Dedifferentiated amniotic fluid mesenchymal stem cell (primary cell): ENCODE measurements at regions not wholly inside any gene's neighbourhood (a gene's known extent, or its start where the extent isn't known, plus 50 kb on each side); places are given as distances from the start of the nearest gene placed in this dataset.
"Not testable (repeated sequence)": the region's sequence is repeated elsewhere in the genome, so short reads cannot be mapped to it uniquely, and the experiment has no call there.

ENCODE experiments used
- DNase-seq: peaks from one replicate; pipeline ENCODE4 v3.0.0-alpha.2; 2016; ENCODE audit errors: extremely low spot score

DNA sequence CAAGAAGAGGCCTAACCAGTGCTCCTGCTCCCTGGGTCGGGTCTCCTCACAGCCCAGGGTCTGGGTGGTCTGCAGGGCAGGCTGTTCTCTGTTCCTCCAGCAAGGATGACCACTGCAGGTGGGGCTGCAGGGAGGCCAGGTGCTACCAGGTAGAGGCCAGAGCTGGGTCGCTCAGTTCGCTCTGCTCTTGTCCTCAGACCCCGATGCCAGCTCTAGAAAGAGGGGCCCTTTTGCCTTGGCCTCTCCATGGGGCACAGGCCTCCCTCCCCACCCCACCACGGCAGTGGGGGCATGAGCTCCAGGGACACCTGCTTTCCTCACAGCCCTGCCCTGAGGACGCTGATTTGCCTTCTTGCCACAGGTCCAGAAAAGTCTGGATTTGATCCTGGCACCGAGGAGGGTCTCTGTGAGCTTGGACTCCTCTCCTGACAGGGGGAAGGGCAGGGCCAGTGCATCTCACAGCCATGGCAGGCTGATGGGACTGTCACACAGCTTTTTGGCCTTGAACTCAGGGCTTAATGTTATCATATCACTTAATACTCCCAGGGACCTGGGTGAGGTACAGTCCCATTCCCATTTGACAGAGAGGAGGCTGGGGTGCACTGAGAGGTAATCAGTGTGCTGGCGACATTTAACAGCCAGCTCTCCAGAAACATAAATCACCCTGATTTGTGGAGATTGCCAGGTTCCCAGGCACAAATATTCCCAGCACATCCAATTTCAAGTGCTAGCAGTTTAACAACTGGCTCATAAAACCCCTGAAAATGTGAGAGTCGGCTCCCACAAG, 273.0 kb upstream of the SFSWAP start:
- no peak for DNase-seq

DNA sequence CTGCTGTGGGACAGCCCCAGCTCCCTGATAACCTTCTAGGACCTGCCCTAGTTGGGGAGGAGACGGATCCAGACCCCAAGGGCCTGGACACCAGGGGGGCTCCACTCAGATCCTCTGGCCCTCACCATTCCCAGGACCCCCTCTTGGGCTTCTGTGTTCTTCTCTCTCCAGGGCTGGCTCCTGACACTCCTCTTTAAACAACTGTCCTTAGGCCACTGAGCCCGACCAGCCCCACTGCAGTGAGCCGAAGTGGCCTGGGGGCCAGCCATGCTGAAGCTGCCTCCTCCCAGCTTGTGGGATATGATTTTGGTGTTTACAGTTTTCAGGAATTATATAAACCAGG, 272.4 kb upstream of the SFSWAP start:
- DNase-seq = not testable (repeated sequence)

DNA sequence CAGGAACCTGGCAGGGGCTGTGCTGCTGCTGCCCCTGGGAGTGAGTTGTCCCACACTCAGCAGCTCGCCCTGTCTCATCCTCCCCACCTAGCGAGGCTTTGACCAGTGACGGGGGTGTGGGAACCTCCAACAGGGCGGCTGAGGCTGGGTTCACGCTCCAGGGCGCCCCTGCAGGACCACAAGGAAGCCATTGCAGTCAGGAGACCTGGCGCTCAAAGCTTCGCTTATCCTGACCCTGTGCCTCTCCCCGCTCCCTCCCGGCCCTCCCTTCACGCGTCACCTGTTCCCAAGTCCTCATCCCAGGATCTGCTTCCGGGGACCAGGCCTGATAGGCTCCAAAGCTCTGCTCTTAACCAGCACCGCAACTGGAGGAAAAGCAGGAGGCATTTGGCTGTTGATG, 272.0 kb upstream of the SFSWAP start:
- DNase-seq = no peak

DNA sequence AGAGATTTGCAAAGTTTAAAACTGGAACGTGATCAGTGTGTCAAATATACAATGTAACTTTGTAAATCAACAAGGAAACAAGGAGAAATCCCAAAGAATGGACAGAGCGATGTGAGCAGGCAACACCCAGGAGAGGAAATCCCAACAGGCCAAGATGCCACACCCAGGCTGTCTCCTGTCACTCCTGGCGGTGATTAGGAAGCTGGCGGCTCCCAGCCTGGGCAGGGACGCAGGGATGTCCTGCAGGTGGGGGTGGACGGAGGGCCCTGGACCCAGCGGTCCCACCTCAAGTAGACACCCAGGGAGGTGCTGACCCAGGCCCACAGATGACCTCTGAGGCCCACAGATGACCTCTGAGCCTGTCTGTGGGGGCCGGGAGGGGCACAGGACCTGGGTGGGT, 271.1 kb upstream of the SFSWAP start:
- DNase-seq = not testable (repeated sequence)

DNA sequence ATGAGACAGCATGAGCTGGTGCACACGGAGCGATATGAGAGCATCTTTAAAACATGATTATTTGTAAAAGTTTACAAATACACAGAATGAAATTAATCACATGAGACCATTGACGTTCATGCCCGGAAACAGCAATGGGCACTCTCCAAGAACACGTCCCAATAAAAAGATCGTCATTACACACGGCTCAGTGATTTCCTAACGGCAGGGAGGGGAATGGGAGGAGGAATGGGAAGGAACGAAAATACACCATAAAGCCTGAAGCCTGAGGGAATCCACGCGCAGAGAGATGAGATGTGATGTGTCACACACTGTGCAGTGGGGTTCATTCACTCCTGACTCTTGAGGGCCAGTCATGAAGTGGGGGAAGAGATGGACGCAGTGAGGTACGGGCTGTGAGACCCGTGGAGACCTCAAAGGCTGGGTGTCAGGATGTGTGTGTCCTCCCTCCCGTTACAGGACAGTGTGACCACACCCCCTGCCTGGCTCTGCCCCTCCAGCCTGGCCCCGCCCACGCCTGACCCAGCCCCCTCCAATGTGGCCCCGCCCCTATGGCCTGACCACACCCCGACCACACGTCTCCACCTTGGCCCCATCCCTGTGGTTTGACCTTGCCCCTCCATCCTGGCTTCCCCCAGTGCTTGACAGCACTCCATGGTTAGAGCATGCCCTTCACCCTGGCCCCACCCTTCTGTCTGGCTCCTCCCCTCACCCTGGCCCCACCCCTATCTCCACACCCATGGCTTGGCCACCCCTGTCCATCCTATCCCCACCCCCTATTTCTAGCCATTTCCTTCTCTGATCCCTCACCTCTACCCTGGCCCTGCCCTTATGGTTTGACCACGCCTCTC, 270.5 kb upstream of the SFSWAP start:
- DNase-seq = not testable (repeated sequence)

DNA sequence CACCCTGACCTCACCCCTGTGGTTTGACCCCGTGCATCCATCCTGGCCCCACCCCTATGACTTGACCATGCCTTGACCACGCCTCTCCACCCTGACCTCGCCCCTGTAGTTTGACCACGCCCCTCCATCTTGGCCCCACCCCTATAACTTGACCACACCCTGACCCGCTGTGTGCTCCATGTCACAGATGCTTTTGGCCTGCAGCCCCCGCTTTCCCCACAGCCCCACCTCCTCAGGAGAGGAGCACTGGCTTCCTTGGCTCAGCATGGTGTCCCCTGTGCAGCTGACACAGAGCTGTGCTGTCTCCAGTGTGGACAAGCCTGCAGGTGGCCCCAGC, 269.9 kb upstream of the SFSWAP start:
- DNase-seq = no peak

DNA sequence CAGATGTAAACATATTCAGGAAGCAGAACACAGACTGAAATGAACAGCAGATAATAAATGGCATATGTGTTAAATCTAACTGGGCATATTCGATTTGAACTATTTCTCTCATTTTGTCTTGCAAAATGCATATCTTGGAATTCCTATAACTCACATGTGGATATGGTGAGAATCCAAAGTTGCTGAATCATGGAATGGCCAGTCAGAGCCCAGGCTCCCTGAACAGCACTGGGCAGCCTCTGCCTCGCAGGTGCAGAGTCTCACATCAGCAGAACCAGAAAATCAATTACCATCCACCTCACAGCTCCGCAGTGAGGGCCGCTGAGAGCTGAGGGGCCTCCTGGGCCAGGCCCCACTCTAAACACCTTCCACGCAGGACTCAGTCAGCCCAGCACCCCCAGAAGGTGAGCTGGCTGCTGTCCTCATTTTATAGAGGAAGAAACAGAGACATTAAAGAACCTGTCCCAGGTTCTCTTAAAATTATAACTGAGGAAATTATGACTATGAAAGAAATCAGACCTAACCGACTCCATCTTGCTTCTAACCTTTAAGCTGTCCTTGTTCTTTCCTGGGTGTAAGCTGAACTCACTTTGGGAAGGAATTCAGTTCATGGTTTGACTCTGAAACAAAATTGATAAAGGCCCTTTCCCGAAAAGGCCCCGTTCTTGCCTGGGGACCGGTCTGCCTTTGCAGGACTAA, 269.1 kb upstream of the SFSWAP start:
- no peak for DNase-seq

DNA sequence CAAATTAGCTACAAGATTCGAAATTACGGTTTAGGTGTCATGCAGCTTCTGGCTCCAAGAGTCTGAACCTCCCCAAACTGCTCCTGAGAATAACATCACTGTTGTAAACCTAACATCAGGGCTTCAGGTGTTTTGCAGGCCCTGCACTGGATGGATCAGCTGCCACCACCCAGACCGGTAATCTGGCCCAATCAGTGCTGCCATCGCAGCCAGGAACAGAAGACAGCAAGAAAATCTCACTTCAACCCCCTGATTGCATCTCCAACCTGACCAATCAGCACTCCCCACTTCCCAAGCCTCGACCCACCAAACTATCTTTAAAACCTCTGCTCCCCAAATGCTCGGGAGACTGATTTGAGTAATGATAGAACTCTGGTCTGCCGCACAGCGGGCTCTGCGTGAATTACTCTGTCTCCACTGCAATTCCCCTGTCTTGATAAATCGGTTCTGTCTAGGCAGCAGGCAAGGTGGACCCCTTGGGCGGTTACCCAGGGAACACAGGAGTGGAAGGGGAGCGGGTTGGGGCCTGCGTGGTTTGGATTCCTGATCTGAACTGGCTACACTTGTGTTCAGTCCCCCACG, 268.5 kb upstream of the SFSWAP start:
- DNase-seq = no peak

DNA sequence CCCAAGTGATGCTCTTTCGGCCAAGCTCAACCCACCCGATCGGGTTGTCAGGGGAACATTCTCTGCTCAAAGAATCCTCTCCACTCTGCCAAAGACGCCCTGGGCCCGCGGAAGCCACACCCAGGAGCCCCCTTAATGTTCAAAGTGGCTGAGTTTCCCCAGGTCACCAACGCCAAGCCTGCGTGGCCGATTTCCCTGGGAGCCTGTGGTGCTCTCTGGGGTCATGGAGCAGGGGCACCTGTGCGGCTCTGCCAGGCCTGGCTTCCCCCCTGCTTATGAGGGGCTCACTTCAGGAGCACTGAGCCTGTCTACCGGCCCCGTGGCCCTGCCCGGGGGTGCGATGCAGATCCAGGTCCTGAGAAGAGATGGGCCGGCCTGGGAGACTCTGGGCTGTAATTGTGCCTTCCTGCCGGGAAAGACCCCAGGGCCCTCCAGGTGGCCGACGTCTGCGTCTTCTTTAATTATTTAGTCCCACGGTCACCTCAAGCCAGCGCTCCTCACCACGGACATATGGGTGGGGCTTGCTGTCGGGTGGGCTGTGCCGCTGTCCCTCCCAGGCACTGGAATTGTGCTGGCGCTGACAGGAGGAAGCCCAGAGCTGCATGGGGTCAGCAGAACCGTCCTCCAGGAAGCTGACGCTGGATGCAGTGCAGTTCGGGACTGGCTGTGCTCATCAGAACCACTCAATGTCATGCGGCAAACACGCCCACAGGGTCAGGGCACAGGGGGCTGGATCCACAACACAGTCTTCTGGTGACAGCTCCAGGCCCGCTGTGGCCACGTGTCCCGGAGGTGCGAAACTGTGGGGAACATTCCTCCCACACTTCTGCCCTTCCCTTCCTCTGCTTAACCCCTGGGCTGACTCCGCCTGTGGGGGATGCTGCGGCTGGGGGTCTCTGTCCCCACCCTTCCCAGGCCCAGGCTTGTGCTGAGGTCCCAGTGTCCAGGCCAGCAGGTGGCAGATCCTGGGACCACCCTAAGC, 267.6 kb upstream of the SFSWAP start:
- no peak for DNase-seq

DNA sequence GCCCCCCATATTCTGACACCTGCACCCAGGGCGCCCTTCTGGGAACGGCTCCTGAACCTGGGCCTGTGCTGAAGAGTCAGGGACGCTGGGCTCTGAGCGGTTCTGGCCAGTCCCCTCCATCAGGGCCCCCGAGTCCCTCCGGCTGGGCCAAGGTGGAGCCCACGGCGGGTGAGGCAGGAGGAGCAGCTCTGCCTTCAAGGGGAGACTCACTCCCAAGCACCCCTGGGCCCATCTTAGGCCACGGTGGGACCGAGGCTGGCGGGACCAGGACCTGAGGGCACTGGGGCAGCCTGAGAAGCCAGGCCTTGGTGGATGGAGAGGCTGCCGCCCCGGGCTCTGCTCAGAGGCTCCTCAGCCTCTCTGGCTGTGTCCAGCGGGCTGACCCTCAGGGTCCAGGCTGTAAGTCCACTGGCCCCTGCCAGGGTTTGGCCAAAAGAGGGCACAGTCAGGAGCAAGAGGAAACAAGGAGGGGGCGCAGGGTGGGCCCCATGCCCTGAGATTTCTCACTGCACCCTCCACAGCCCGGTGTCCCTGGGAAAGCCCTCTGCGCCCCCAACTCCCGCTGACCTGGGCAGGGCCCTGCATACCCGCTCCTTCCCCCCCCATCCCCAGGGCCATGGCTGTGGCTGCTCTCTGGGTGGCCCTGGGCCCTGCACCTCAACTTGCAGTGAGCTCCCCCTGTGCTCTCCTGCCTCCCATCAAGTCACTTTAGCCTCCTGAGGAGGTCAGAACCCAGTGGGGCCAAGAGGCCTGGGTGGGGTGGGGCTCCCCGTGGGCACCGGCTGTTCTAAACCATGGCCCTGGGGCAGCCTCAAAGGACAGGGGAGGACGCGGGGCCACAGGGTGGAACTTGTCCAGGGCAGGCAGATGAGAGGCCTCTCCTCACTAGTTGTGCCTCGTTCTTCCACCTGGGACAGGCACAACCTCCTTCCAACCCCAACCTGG, 266.4 kb upstream of the SFSWAP start:
- no peak for DNase-seq

DNA sequence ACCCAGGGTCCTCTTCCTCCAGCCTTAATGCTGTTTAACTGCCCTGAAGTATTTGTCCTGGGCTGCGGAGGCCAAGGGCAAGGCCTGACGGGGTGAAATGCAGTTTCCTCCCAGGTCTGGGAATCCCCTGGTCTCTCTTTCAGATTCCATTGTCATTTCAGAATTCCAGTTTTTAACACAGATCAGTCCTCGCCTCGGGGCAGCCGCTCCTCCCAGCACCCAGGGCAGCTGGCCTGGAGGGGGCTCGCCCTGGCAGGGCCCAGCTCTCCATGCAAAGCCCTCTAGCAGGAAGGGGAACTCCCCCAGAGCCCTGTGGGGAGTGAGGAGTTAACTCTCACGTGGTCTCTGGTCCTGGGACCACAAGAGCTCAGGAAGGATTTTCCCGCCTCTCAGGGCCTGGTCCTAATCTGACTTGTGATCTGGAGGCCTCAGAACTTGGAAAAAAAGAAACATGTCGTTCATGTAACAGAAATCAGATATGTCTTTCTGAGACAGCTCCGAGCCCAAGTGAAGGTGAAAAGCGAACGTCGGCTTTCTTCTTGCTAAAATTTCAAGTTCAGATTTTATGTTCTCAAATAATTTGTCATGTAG, 265.6 kb upstream of the SFSWAP start:
- no peak for DNase-seq

DNA sequence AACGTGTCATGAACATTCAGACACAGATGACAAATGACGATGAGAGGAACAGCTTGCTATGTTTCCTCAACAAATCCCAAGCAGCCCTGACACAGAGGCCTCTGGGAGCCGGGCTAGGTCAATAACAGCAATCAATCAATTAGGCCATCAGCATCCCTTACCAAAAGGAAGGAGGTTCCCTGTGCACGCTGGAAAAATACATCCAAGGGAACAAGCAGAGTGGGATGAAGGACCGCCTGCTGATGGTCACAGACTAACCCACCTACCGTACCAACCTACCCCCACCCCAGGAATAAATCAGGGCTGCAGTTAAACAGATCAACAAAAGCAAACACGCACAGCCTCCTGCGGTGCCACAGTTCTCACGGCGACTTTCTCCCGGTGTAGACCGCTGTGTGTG, 265.1 kb upstream of the SFSWAP start:
- no peak for DNase-seq

DNA sequence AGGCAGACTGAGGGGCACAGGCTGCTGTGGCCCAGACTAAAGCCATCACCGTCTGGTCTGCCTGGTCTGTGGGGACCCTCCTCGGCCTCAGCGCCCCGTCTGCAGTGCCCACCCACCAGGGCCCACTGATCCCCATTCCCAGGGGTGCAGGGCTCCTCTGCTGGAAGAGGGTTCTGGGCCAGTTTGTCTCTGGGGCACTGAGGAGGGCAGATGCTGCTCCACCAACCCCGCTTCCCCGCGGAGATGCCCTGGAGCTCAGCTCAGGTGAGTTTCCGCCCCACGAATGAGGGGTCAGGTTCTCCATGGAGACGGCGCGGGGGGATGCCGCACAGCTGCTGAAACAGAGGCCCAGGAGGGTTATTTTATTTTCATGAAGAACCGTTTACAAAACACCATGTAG, 263.3 kb upstream of the SFSWAP start:
- not testable (repeated sequence) for DNase-seq

DNA sequence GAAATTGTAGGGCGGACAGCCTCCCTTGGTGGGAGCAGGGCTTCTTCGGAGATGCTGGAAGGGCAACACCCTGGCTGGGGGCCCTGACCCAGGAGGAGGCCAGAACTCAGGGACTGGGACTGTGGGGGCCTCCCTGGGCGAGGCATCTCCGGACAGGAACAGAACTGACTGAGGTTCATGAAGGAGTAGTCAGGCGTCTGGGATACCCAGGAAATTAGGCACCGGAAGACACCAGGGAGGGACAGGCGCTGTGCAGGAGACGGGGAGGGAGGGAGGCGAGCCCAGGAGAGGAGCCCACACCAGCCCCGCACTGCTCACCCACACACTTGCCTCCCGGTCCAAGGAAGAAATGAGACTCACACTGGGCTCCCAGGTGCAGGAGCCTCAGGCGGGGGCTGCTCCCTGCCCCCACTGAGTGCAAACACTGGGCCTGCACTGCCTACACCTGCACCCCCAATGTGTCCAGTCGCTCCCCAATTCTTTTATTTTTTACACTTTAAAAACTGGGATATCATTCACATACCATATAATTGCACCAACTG, 262.6 kb upstream of the SFSWAP start:
- DNase-seq = no peak

DNA sequence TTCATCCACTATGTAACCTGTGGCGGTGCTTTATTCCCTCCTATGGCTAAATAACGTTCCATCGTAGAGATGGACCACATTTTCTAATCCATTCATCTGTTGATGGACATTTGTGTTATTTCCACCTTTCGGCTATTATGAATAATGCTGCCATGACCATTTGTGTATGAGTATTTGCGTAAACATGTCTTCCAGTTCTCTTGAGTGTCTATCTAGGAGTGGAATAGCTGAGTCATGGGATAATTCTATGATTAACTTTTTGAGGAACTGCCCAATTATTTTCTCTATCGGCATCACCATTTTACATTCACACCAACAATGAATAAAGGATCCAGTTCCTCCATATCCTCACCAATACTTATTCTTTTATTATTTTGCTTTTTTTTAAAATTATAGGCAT, 261.9 kb upstream of the SFSWAP start:
- no peak for DNase-seq

DNA sequence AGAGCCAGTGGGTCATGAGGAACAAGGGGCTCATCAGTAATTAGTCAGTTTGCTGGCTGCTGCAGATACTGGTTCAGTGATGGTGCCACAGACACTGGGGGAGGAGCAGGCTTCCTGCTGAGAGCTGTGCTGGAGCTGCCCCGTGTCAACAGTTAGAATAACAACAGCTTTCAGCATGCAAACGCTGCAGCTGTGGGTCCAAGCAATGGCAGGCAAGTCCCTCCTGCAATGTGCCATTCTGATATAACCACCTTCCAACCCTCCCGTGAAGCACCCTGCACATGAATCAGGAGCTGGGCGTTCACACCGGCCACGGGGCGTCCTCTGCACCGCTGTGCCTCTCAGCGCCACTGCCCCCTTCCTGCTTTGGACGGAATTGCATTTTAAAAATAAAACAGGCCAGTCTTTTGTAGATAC, 258.4 kb upstream of the SFSWAP start:
- DNase-seq = no peak

DNA sequence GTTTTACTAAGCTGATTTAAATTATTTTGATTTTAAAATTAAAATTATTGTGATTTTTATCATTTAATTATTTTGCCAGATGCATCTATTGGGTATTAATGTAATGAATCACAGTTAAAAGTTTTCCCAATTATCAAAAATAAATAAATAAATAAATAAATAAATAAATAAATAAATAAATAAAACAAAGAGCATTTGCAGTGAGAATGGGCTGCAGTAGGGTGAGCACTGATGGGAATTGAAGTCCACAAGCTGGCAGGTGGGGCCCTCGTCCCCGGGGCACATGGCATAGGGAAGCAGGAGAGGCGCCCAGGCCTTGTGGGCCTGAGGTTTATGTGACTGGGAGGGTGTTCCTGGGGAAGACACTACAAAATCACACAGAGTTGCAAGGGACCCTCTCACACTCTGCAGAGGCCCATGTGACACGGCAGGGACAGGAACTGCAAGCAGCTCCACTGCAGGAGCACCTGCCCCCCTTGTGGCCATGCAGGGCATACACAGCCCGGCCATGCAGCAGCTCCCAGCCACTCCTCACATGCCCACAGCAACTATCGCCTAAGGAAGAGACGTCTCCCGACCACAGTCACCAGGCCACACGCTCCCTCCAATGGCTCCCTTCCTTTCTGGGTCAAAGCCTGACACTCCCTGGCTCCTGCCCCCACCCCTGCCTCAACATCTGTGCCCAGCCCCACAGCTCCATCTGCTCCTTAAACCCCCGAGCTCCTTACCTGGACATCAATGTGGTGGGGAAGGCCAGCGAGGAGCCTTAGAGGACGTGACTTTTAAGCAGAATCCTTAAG, 256.3 kb upstream of the SFSWAP start:
- no peak for DNase-seq

DNA sequence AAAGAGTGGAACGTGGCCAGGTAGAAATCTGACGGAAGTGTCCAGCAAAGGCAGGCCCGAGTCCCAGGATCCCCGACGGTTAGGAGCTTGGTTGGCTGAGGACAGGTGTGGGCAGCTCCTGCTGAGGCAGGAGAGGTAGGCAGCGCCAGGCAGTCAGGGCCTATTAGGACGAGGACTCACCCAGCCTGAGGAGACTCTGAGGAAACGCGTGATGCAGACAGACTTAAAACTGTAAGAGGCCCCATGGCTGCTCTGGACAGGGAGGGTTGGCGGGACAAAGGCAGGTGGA, 255.7 kb upstream of the SFSWAP start:
- DNase-seq = no peak
